Right lobe of liver (tissue), 6 donors: ENCODE measurements at regions not wholly inside any gene's neighbourhood (a gene's known extent, or its start where the extent isn't known, plus 50 kb on each side); places are given as distances from the start of the nearest gene placed in this dataset.

ENCODE experiments used
- ATAC-seq, 4 donors: fragments of 200-7000 bp; cut with Tn5 transposase; one replicate each; pipeline ENCODE4 v1.9.1; 2020; ENCODE audit warnings: mild to moderate bottlenecking in 4 of 4, moderate library complexity in 4 of 4
- DNase-seq, 3 donors: peaks; one replicate each; pipeline ENCODE4 v3.0.0-alpha.2; 2020
- H3K27ac ChIP-seq, 3 donors: fragments of 200-600 bp; one replicate each; pipeline ENCODE4 v1.8.0; 2022
- H3K27me3 ChIP-seq, 2 donors: fragments of 200-600 bp; one replicate each; pipeline ENCODE4 v1.8.0; 2022
- H3K36me3 ChIP-seq, 4 donors: fragments of 200-600 bp; sonication (generic) in 1 of 4; one replicate each; pipeline versions ENCODE4 v1.5.1 to v1.8.0; 2017 to 2022; ENCODE audit warnings: control low read depth in 1 of 4
- H3K4me1 ChIP-seq, 4 donors: fragments of 200-600 bp; sonication (generic) in 1 of 4; one replicate each; pipeline versions ENCODE4 v1.5.1 to v1.8.0; 2017 to 2022; ENCODE audit warnings: control low read depth in 1 of 4
- H3K4me3 ChIP-seq, 3 donors: fragments of 200-600 bp; one replicate each; pipeline ENCODE4 v1.8.0; 2022
- H3K9me3 ChIP-seq, 4 donors: fragments of 200-600 bp; sonication (generic) in 1 of 4; one replicate each; pipeline versions ENCODE4 v1.5.1 to v1.8.0; 2017 to 2022; ENCODE audit warnings: control low read depth in 1 of 4
- CTCF ChIP-seq, 4 donors: fragments of 200-600 bp in 3 of 4; fragments of 450-650 bp in 1 of 4; IDR thresholded peaks; one replicate each; pipeline versions ENCODE4 v1.5.1 to v1.8.0; 2016 to 2022; ENCODE audit warnings: antibody characterized with exemption in 4 of 4, mild to moderate bottlenecking in 2 of 4
- POLR2A ChIP-seq: fragments of 450-650 bp; IDR thresholded peaks from one replicate; pipeline ENCODE4 v1.6.1; 2017; ENCODE audit warnings: antibody characterized with exemption, mild to moderate bottlenecking
- WGBS: methylation state at CpG from one replicate; pipeline ENCODE4 v1.1.6; 2018; ENCODE audit warnings: low coverage, low lambda C conversion rate; ENCODE audit not compliant: insufficient coverage; ENCODE audit errors: missing lambda C conversion rate; 5-methylcytosine and 5-hydroxymethylcytosine counted together
- intact Hi-C, 2 donors: fragments of 100-400 bp; cut with DNase I; formaldehyde crosslinking; loops; one replicate each; pipeline versions ENCODE4 v1.11.2 to v1.14.1; 2022
- donor health status: DM: no; HTN: yes; CAD: no.
- donor health status: DM: no; HTN: no; CAD: no.
- donor health status: DM: no; HTN: no; CAD: no.
- donor health status: DM: no; HTN: yes; CAD: no.
- donor health status: DM: no; HTN: yes; CAD: no.

- Histone ChIP-seq H3K9me3 (no peaks in the 10 kb centered on the region), H3K4me1 (no peaks in the 10 kb centered on the region), H3K27ac (no peak overlapping the region), H3K27me3 (no peaks in the 10 kb centered on the region), H3K36me3 (no peaks in the 10 kb centered on the region), H3K4me3 (no peak overlapping the region)
- TF ChIP-seq CTCF (IDR thresholded peaks at IDR 0.05): no peak
- TF ChIP-seq POLR2A: no peak
- DNase-seq (no peak), ATAC-seq (no peak)
- 50% methylated on average over 1 of the region's 1 CpG for WGBS
- intact Hi-C loops: no loop called here
Measured at GRCh38 chr5:174481737-174482136, 242.6 kb upstream of the MSX2 start.

DNA sequence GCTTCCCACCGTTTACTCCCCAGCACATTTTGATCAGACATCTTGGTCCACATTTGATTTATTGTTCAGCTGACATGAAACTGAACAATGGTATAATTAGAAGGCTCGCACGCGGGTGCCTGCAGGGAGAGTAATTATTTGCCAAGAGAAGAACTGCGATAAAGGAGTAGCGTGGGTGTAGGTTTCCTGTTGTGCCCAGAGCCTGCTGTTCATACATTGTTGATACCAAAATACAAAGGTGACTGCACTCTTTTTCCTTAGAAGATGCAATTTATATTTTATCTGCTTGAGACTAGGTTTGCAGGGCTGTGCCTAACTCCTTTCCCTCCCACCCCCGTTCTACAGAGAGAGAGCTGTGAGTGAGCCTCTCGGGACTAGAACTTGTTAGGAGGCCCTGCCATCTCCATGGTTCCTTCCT lies 241.8 kb upstream of the MSX2 start:
- intact Hi-C loops: no loop called here
- H3K4me1 ChIP-seq: no peaks in the 10 kb centered on the region
- 38% methylated on average over 8 of the region's 8 CpGs for WGBS
- no peak overlapping the region for H3K4me3 ChIP-seq
- DNase-seq (no peak), ATAC-seq (no peak)
- H3K27ac ChIP-seq: no peak overlapping the region
- no peaks in the 10 kb centered on the region for H3K27me3 ChIP-seq
- no peak for TF ChIP-seq CTCF (IDR thresholded peaks at IDR 0.05)
- no peak for TF ChIP-seq POLR2A
- H3K36me3 ChIP-seq: no peaks in the 10 kb centered on the region
- no peaks in the 10 kb centered on the region for H3K9me3 ChIP-seq

GRCh38 chr5:174483411-174483810 lies 241.0 kb upstream of the MSX2 start:
- Histone ChIP-seq H3K4me1 (no peaks in the 10 kb centered on the region), H3K36me3 (no peaks in the 10 kb centered on the region), H3K27ac (no peak overlapping the region), H3K4me3 (no peak overlapping the region), H3K27me3 (no peaks in the 10 kb centered on the region), H3K9me3 (no peaks in the 10 kb centered on the region)
- WGBS: no CpG with 5 or more reads among the region's 4 CpGs
- intact Hi-C loops: no loop called here
- DNase-seq (no peak), ATAC-seq (no peak)
- TF ChIP-seq CTCF (IDR thresholded peaks at IDR 0.05) (no peak), POLR2A (no peak)

- intact Hi-C loops: no loop called here
Measured at GRCh38 chr5:174489215-174489614, 235.2 kb upstream of the MSX2 start.

More at GRCh38 chr5:174489215-174489614, 235.2 kb upstream of the MSX2 start:
- TF ChIP-seq CTCF (IDR thresholded peaks at IDR 0.05) (no peak), POLR2A (no peak)
- 72% methylated on average over 3 of the region's 3 CpGs for WGBS
- no peaks in the 10 kb centered on the region for H3K9me3 ChIP-seq
- no peak overlapping the region for H3K27ac ChIP-seq
- H3K27me3 ChIP-seq: no peaks in the 10 kb centered on the region
- ATAC-seq (no peak), DNase-seq (no peak)
- H3K4me1 ChIP-seq: no peaks in the 10 kb centered on the region
- no peaks in the 10 kb centered on the region for H3K36me3 ChIP-seq
- no peak overlapping the region for H3K4me3 ChIP-seq
